ENCODE measurements at regions not wholly inside any gene's neighbourhood (a gene's known extent, or its start where the extent isn't known, plus 50 kb on each side); places are given as distances from the start of the nearest gene placed in this dataset.

DNA sequence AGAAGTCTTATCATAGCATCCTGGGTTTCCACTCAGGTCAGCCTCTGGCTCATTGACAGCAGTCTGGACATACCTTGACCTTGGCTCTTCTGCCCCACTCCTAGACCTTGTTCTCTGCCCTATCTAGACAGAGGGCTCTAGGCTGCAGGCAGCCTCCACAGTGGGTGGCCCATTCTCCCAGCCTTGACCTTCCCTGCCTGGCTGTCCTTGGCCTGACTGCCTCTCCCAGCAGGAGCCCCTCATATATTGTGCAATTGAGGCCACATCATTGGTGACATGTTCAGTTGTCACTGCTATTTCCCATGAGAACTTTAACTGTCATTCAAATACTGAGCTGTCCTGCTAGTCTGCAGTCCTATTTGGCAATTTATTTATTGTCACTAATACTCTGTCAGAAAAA, 503.4 kb downstream of the PLXNA4 start:
- DNase-seq, result no peak

DNA sequence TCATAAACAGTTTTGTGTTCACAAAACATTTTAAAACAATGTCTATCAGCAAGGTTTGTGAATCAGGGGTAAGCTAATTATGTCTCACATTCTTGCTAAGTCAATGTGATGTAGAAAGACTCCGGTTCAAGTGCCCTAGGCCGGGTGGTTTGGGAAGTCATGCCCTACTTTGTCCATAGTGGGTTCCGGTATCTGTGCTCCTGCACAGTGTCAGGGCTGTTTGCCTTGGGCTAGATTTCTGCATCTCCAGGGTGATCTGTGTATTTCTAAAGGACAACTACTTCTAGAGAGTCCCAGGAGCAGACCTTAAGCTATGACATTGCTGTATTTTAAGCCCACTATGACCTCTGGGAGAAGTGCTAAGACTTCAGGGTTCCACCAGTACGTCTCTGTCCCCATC, 504.1 kb downstream of the PLXNA4 start:
- no peak for DNase-seq

DNA sequence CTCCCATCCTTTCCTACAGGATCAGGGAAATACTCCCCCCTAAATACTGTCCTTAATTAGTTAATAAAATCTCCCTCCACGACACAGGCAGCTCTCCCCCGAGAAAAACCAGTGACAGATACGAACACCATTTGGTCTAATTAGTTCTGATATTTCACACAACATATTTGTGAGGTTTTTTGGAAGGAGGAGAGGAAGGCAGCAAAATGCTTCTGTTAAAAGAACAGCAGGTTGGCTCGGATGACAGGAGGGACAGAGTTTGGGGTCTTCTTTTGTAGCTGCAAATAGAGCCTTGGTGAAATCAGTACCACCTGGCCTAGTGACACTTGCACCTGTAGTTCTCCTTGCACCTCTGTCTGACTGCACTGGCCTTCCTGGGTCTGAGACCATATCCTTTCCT, 507.0 kb downstream of the PLXNA4 start:
- DNase-seq, result no peak

DNA sequence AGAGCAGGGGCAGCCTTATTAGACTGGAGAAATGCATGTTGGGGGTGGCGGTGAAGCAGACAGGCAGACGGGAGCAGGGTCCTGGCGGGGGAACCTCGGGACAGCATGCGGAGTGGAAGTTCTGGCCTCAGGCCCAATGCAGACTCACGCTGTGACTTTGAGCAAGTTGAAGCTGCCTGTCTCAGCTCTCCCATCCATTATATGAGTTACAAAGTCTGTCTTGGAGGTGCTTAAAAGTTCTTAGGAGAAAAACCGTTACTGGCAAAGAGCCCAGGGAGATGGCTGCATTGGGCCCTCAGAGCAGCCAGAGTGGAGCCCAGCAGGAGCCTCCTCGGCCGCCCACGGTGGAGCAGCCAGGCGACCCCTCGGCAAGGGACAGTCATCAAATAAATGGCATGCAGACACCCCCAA, 509.5 kb downstream of the PLXNA4 start:
- no peak for DNase-seq

DNA sequence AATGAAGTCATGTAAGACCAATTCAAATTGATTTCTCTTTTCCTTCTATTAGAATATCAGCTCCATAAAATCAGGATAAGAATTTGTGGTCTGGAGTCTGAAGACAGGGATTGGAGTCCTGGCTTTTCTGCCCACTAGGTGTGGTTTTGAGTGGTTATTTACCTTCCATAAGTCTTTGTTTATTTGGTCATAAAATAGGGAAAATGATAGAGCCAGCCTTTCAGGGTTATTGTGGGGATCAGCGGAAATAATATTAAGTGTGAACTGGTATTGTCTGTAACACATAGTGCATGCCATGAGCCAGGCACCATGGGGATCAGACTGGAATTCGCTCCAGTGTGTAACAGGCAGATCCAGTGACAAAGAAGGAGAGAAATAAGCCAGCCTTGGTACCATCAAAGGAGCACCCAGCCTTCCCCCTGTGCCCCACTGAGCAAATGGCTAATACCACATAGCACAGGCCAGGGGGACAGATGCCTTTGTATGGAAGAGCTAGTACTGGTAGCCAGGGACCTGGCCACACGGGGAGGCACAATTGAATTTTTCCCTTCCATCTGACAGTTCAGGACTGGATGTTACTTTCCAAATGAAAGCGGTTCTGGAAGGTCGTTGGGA, 509.7 kb upstream of the PODXL start:
- DNase-seq, result no peak

DNA sequence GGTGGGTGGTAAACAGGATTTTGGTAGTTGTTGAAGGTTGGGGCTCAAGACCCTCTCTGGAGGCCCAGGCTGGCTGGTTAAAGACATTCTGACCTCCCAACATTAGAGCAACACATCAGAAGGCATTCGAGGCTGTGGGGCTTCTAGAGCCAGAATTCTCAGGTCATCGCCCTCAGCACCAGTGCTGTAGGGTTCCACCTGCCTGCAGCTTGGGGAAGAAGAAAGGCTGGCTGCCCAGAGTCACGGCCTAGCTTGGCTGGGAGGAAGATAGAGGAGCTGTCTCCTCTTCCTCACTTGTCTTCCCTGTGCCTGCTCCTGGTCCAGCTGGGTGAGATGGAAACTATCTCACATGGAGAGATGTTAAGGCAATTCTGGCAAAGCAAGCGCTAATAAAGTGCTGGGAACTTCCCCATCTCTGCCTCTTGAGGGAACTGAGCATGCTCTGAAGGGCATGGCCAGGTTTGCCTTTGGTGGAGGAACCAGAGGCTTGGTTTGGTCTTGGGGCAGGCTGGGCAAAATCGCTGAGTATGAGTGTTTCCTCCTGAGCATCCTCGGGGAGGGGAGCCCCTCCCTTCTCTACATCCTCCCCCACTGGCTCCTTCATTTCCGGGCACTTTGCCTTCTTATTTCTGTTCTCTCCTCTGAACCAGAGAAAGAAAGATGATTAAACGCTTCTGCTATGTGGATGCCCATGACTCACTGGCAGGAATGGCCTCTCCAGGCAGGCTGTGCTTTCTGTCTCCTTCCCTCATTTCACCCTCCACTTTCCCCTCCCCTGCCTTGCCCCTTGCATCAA, 509.0 kb upstream of the PODXL start:
- DNase-seq, result no peak

DNA sequence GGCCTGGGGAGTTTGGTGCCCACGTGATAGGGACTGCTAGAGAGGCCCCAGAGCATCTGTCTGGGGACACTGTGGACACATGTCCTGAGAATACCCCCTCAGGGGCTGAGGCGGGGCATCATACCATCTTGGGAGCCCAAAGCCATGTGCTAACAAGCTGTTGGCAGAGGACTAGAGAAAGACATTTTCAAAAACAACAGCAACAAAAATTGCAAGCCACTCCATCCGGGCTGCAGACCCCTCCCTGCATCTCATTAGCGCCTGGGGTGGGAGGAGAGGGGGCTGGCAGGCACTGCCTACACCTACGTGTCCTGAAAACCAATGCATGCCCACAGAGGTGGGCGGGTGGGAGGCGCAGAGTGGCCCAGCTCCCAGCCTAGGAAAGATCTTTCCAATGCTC, 507.4 kb upstream of the PODXL start:
- no peak for DNase-seq

DNA sequence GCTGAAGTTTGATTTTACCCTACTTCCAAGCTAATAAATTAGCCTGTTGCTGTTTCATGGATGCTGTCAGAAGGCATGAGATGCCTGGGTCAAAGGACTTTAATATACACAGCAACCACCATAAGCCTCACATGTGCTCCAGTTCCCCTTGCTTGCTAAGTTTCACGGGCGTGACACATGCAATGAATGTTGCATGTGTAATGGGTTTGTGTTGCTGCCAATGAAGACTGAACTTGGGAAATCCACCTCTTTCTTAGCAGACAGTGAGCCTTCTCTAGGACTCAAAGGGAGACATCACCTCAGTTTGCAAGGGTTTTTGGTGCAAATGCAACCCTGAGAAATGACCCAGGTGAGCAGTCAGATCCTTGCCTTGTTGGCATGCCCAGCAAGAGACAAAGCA, 505.5 kb upstream of the PODXL start:
- no peak for DNase-seq

DNA sequence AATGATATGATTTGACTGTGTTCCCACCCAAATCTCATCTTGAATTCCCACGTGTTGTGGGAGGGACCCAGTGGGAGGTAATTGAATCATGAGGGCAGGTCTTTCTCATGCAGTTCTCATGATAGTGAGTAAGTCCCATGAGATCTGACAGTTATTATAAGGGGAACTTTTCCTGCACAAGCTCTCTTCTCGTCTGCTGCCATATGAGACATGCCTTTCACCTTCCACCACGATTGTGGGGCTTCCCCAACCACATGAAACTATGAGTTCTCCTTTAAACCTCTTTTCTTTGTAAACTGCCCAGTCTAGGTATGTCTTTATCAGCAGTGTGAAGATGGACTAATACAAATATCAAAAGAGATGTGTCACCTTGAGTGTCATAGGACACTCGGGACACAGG, 502.7 kb upstream of the PODXL start:
- no peak for DNase-seq

DNA sequence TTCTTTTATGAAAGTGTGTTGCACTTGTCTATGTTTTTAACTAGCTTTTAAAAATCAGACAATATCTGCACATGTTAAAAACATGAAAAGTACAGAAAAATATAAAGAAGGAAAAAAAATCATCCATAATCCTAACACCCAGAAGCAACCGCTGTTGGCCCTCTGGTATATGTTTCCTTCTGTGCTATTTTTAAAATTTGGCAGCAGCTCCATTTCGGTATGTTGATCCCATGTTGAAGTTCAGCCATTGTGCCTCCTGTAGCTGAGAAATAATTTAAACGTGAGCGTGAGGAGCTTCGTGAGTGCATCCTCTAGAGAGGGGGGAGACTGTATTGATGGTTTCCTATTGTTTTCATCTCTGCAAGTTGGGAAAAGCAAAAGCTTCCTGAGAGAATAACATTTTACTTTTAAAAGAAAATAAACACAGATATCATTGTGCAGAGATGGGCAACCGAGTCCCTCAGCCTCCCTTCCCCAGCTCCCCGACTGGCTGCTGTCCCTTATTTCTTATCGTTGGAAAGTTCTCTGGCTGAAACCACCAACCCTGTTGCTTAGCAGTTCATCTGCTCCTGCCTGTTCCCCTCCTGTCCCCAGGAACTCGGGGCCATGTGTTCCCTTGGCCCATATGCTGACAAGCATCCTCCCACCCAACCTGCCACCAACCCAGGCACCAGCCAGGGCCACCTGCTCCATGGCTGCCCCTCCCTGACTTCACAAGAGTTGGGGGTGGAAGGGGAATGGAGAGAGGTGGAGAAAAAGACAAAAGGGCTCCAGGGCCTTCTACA, 499.1 kb upstream of the PODXL start:
- DNase-seq, result no peak

DNA sequence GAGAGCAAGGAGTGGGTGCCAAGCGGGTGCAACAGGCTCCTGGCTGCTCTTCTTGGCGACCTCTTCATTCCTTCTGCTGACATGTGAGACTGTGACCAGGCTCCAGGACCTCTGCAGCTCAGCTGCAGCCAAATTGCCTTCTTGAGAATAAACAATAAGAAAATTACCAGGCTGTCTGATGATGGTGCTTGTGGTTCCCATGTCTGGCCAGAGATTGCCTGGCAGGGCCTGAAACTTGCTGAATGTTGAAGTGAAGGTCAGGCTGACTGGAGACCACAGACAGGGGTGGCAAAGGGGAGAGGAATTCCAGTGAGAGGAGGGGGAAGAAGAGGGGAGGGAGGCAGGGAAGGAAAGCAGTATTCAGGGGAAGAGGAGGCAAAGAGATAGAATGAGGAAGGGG, 497.4 kb upstream of the PODXL start:
- no peak for DNase-seq

DNA sequence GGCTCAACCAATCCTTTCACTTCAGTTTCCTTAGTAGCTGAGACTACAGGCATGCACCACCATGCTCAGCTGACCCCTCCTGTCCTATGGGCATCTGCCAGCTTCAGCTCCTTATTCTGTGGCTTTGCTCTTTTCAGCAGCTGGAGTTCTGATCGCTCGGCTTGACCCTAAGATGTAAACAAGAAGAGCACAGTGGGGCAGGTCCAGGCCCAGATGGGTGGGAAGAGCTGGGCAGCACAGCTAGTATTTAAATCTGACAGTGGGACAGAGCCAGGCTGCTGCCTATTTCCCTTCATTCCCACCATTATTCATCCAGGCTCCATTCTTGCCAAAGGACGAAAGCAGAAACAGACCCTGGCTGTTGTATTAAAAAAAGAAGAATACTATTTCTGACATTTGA, 494.9 kb upstream of the PODXL start:
- DNase-seq, result no peak

DNA sequence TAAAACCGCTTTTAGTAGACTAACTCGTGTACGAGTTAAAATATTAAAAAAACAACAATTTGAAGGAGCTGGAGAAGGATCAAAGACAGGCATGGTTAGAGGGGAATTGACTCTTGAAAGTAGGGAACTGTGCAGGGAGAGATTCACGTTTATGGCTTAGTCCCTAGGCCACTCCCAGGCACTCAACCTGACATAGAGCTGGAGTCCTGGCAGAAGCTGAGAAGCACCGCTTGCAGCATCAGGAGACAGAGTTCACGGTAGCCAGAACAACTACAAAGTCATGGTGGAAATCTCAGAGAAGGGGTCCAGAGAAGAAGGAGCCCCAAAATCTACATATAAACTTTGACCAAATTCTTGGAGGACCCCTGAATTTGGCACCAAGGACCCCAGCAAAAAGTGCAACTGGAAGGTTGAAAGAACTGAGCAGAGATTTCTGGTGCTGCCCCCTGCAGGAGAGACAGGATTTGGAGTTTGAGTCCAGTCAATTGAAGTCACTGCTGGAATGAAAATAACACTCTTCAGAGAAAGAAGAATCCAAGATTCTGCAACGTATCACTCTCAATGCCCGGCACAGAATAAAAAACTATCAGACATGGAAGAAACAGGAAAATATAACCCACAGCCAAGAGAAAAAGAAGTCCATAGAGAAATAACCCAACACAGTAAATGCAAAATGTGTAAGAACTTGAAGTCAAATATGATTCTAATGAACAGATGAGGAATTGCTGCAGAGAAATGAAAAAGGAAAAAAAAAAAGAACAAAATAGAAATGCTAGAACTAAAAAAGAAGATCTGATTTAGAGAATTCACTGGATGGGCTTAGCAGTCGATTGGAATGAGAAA, 493.3 kb upstream of the PODXL start:
- no peak for DNase-seq

DNA sequence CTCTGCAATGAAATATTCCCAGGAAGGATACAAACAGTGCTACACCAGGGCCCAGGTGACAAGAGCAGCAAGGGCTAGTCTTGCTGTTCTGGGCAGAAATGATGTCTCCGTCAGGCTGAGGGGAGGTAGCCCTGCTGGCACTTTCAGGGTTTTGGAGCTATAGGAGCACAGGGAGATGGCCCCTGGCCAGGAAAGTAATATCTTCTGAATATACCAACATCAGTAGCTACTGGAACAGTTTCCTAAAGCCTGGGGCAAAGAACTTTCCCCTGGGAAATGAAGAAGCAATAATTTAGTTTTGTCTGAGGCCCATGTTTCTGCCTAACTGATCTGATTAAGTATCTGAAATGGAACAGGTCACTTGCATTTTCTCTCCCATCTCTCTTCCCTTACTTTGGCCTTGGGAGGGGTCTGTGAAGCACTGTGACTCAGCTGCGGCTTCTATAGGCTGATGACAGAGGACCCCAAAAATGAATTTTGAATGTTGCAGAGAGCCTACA, 489.1 kb upstream of the PODXL start:
- DNase-seq, result no peak

DNA sequence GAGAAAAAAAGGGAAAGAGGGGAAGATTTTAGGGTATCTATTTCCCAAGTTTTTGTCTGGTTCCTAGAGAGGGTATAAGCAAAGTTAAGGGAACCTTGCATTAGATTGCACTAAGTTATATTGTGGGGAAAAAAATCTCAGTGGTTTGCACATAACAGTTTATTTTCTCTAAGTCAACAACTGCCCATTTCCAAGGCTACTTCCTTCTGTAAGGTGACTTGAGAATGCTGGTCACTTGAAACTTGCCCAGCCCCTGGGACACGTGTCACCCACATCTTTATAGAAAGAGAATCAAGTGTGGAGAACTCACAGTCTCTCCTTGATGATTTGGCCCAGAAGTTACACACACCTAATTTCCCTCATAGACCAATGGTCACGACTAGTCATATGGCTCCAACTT, 488.6 kb upstream of the PODXL start:
- no peak for DNase-seq

DNA sequence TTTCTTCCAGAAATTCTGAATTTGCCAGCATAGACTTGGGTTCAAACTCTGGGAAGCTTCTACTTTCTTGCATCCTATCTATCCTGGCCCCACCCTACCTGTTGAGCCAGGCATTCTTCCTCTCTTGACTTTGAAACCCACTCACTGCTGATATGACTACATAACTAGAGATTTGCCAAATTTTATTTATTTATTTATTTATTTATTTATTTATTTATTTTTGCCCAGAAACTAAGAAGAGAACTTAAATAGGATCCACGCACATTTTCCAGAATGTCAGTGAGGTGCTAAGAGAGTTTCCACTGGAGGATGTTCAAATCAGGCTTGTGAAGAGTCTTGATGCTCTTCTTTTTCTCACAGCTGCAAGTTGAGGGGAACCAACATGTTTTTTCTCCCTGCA, 487.8 kb upstream of the PODXL start:
- no peak for DNase-seq

DNA sequence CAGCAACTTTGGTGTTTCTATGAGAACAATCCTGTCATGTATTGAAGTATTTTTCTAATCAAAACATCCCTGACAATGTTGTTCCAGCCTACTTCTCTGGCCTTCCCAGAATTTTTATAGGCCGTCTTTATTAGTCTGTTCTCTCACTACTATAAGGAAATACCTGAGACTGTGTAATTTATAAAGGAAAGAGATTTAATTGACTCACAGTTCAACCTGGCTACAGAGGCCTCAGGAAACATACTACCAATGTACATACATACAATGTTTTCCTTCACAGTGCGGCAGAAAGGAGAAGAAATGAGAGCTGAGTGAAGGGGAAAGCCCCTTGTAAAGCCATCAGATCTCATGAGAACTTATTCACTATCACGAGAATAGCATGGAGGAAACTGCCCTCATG, 484.7 kb upstream of the PODXL start:
- no peak for DNase-seq

DNA sequence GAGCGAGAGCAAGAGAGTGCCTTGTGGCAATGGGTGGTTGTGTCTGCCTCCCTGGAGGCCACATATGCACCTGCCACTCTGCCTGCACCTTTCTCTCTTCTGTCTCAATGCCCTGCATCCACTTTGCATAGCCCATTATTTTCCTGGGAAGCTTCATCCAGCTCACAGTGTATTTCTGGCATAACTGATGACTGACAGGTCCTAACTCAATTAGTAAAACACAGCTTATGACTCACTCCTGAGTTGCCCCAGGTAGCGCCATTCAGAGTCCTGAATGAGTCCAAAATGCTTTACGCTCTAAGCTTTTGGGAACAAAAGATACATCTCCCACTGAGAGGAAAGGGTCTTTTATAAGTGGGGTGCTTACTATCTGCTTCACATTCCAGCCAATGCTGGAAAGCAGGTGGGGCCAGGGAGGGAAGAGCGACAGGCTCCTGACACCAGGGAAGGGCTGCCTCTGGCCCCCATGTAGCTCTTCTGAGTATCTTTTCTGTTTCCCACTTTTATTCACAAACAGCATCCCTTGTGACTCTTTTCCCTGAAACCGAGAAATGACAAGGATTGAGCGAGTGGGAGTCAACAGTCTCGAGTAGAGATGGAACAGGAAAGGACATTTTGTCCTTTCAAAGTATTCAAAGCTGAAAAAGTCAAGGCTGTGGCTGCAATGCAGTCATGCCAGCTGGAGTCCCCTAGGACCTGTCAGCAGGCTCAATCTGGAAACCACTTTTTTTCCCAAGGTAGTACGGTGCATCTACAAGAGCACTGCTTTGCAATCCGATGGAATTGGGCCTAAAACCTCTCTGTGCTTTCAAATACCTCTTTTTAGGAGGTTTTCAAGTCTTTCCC, 479.3 kb upstream of the PODXL start:
- DNase-seq, result no peak

DNA sequence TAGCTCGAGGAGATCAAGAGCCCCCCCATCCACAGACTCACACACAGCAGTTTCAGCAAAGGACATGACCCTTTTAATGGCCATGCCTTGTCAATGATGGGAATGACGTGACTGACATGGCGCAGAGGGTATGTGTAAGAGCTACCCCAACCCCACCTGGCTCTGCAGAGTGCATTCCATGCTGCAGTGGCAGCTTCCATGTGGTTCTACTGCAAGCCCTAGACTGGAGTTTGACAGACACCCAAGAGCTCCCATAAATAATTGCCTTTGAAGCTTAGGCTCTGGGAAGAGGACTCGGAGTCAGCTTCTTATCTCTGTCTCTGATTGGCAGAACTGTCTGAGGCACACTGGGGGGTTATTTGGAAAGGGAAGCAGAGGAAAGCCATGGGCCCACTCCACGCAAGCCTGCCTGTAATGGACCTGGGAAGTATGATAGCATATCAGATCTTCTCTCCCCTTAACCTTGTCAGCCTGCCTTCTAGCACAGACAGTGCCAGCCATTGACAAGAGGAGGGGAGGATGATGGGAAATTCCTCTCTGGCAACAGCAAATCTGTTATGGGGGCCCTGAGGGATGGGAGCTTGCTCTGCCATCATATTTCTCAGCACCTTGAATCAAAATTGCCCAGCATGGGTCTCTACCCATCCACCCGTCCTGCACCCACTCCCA, 478.5 kb upstream of the PODXL start:
- DNase-seq, result no peak

DNA sequence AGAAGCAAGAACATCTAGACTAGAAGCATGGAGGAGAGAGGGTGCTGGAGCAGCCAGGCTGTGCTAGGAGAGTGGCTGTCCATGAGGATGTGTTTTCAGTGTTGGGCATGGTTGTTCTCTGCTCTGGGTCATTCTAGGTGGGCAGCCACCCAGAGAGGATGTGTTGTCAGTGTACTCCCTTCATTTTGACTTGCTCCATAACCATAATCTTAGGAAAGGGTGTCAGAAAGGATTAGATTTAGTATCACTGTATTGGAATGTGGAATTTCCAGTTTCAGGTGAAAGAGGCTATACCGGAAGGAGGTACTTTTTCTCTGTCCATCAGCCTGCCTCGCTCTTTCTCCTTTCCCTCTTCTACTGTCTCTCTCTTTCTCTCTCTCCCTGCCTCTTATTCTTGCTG, 474.5 kb upstream of the PODXL start:
- DNase-seq, result no peak

DNA sequence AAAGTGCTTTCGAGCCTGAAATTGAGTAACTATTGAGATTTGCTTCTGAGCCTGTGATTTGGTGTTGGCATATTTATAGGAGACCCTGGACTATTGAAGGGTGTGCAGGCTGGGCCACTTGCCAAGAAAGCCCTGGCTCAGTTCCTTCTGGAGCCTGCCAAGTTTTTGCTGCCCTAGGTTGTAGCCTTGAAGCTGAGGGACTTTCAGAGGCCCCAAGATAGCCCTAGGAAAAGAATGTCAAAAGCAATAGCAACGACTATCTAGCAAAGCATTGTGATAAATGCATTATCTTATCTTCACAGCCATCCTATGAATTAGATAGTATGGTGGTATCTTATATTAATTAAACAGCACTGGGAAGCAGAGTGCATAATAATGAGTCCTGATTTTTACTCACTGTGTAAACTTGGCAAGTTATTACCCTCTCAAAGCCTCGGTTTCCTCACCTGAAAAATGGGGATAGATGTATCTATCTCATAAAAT, 473.7 kb upstream of the PODXL start:
- DNase-seq, result no peak

Measured in GDM1 (cell line).